SJSA1 (cell line): ENCODE measurements at regions not wholly inside any gene's neighbourhood (a gene's known extent, or its start where the extent isn't known, plus 50 kb on each side); places are given as distances from the start of the nearest gene placed in this dataset.

Experiments used
- DNase-seq, 2 experiments: peaks; one replicate each; pipeline ENCODE4 v3.0.0-alpha.2; 2015 to 2020; ENCODE audit warnings: low spot score in 2 of 2, low read depth in 1 of 2
- H3K27ac ChIP-seq: fragments of 250-450 bp; sonication (Bioruptor Pico); 2 replicates; pipeline ENCODE4 v1.5.1; 2020; ENCODE audit warnings: mild to moderate bottlenecking, moderate library complexity
- H3K27me3 ChIP-seq: fragments of 250-450 bp; sonication (Bioruptor Pico); replicated peaks from 2 replicates; pipeline ENCODE4 v1.5.1; 2020; ENCODE audit warnings: mild to moderate bottlenecking, moderate library complexity
- H3K36me3 ChIP-seq: fragments of 250-450 bp; sonication (Bioruptor Pico); 2 replicates; pipeline ENCODE4 v1.5.1; 2020; ENCODE audit warnings: mild to moderate bottlenecking
- H3K4me1 ChIP-seq: fragments of 250-450 bp; sonication (Bioruptor Pico); replicated peaks from 2 replicates; pipeline ENCODE4 v1.6.1; 2021; ENCODE audit warnings: mild to moderate bottlenecking
- H3K4me3 ChIP-seq: fragments of 250-450 bp; sonication (Bioruptor Pico); 2 replicates; pipeline ENCODE4 v1.5.1; 2020; ENCODE audit warnings: mild to moderate bottlenecking
- H3K9me3 ChIP-seq: fragments of 250-450 bp; sonication (Bioruptor Pico); replicated peaks from 2 replicates; pipeline ENCODE4 v1.5.1; 2020; ENCODE audit warnings: mild to moderate bottlenecking

DNA sequence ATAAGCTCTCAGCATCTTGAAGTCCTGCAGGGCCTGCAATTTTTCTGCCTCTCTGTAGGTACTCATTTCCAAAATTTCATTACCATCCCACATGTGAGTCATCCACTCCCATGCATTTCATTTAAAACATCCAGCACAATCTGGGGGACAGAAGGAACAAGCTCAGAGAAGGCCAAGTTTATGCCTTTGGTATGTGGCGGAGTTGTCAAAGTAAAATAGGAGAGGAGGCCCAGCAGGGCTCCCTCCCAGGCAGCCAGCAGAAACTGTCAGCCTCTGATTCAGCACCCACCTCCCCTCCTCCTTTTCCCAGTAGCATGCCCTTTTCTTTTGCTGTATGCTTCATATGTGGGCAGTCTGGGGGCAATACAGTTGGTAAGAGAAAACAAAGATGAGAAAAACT is 126.4 kb upstream of the ZNF366 start:
- H3K36me3 ChIP-seq: no peaks in the 10 kb centered on the region
- H3K4me1 ChIP-seq: peaks cover 31% of the 10 kb centered on the region
- 0 out of 2 replicates have a peak overlapping the region, but pooled peaks have one; percentile 3 for H3K27ac ChIP-seq
- 0 out of 2 replicates have a peak, but pooled peaks cover 2% of the 10 kb centered on the region for H3K9me3 ChIP-seq
- no peaks in the 10 kb centered on the region for H3K27me3 ChIP-seq
- peak; percentile 51 to 55 for DNase-seq
- H3K4me3 ChIP-seq: no peak overlapping the region

DNA sequence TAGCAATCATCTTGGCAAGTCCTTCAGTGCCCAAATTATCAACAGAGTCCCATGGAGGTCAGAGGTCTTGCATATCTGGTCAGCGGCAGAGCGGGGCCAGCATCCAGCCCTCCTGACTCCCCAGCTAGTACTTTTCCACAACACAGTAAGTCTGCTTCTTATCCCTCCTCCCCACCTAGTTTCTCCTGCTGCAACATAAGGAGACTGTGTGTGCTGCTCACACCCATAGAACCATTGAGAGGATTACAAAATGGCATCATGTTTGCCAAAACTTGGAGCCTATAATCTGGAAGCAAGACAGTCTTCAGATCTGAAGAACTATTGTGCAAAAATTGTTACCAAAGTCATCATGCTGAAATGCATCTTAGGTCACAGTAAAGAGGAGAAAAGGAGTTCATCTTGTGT is 125.8 kb upstream of the ZNF366 start:
- no peak overlapping the region for H3K4me3 ChIP-seq
- 0 out of 2 replicates have a peak, but pooled peaks cover 2% of the 10 kb centered on the region for H3K9me3 ChIP-seq
- DNase-seq: no peak
- no peaks in the 10 kb centered on the region for H3K36me3 ChIP-seq
- no peaks in the 10 kb centered on the region for H3K27me3 ChIP-seq
- peaks cover 36% of the 10 kb centered on the region for H3K4me1 ChIP-seq
- no peak overlapping the region for H3K27ac ChIP-seq

DNA sequence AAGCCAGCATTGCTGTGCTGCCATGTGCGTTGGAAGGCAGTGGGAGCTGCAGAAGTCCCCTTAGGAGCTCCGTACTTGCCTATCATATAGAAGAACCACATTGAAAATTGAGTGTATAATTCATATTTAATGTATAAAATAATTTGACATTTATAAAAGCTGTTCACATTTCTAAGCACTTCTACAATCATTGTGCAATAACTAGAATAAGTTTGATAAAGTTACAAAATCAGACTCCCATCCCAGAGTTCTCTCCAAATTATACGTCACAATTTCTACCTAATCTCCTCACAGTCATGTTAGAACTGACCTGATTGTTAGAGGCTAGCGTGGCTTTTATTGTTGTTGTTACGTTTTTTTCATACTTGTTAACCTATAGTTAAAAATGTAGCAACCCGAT is 123.5 kb upstream of the ZNF366 start:
- no peak overlapping the region for H3K27ac ChIP-seq
- DNase-seq: no peak
- H3K36me3 ChIP-seq: no peaks in the 10 kb centered on the region
- H3K4me3 ChIP-seq: no peak overlapping the region
- H3K27me3 ChIP-seq: no peaks in the 10 kb centered on the region
- 0 out of 2 replicates have a peak, but pooled peaks cover 2% of the 10 kb centered on the region for H3K9me3 ChIP-seq
- H3K4me1 ChIP-seq: peaks cover 42% of the 10 kb centered on the region

DNA sequence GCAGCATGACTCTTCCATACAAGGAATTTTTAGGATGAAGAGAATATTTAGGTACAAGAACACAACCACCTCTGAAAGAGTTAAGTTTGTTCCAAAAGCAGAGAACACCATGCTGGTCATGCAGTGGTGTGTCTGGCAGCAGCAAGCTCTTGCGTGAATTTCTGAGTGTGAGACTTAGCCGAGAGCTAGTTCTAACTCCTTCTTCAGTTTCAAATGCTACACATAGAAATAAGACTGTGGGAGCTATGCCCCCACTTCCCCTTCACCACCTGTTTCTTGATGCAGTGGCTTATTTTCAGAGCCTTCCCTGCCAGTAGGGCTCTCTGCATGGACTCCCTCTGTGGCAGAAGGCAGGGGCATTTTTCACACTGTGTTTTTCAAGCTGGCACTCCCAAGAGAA is 122.9 kb upstream of the ZNF366 start:
- H3K27me3 ChIP-seq: no peaks in the 10 kb centered on the region
- no peak overlapping the region for H3K4me3 ChIP-seq
- no peak overlapping the region for H3K27ac ChIP-seq
- DNase-seq: no peak
- peaks cover 43% of the 10 kb centered on the region for H3K4me1 ChIP-seq
- H3K36me3 ChIP-seq: no peaks in the 10 kb centered on the region
- 0 out of 2 replicates have a peak, but pooled peaks cover 2% of the 10 kb centered on the region for H3K9me3 ChIP-seq

DNA sequence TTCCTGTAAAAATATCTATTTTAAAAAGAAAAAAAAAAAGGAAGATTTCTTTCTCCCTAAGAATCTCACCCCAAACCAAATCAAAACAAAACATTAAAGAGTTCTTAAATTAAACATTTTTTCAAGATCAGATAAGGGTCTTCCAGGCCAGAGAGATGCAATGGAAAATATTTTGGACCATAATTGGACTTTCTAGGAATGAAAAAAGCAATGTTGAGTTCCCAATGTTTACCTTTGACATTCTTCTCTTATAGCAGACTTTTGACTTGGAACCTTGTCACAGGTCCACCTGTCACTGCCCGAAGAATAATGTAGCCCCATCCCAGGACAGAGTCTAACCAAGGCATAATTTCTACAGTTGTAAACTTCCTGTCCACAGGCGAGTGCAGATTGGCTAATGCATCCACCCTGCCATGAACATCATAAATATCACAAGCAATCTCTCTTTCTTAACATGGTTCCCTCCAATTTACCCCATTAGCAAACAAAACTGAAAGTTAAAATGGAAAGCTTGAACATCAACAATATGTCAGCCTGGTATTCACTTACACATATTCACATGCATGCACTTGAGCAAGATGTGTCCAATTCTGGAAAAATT is 121.7 kb upstream of the ZNF366 start:
- H3K36me3 ChIP-seq: no peaks in the 10 kb centered on the region
- DNase-seq: no peak
- H3K4me1 ChIP-seq: peaks cover 44% of the 10 kb centered on the region
- no peak overlapping the region for H3K4me3 ChIP-seq
- no peaks in the 10 kb centered on the region for H3K9me3 ChIP-seq
- H3K27me3 ChIP-seq: no peaks in the 10 kb centered on the region
- H3K27ac ChIP-seq: no peak overlapping the region

- H3K27me3 ChIP-seq: no peaks in the 10 kb centered on the region
- H3K4me3 ChIP-seq: no peak overlapping the region
- peak overlapping the region; percentile 40 for H3K27ac ChIP-seq
- no peak for DNase-seq
- H3K36me3 ChIP-seq: no peaks in the 10 kb centered on the region
- peaks cover 51% of the 10 kb centered on the region for H3K4me1 ChIP-seq
- no peaks in the 10 kb centered on the region for H3K9me3 ChIP-seq
Measured at GRCh38 chr5:72625332-72625731, 118.1 kb upstream of the ZNF366 start.

- no peaks in the 10 kb centered on the region for H3K36me3 ChIP-seq
- H3K27me3 ChIP-seq: no peaks in the 10 kb centered on the region
- H3K9me3 ChIP-seq: no peaks in the 10 kb centered on the region
- peaks cover 51% of the 10 kb centered on the region for H3K4me1 ChIP-seq
- no peak overlapping the region for H3K4me3 ChIP-seq
- H3K27ac ChIP-seq: peak overlapping the region; percentile 40
- peak; percentile 71 to 90 for DNase-seq
Measured at GRCh38 chr5:72624641-72625236, 117.5 kb upstream of the ZNF366 start.

DNA sequence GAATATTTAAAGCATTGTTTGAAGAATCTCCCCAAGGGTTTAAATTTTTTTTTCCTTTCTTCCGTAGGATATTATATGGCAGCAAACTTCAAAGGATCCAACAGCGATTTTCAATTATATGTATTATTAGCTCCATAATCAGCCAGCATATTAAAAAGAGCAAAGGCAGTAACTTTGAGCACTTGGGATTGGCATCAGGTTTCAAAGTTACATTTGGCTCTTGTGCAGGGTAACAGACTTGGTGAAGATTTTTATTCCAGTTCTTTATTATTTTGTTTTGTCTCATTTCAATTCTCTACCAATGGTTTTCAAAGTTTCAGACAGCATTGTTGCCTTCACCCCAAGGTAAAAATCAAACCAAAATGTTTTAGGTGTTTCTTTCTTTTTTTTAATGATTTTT is 116.7 kb upstream of the ZNF366 start:
- DNase-seq: no peak
- Histone ChIP-seq H3K4me1 (peaks cover 47% of the 10 kb centered on the region), H3K36me3 (no peaks in the 10 kb centered on the region), H3K27ac (peak overlapping the region; percentile 40), H3K4me3 (no peak overlapping the region), H3K27me3 (no peaks in the 10 kb centered on the region), H3K9me3 (no peaks in the 10 kb centered on the region)

GRCh38 chr5:72623323-72623722 is 116.1 kb upstream of the ZNF366 start:
- H3K4me3 ChIP-seq: no peak overlapping the region
- no peaks in the 10 kb centered on the region for H3K27me3 ChIP-seq
- no peak overlapping the region for H3K27ac ChIP-seq
- DNase-seq: no peak
- H3K4me1 ChIP-seq: peaks cover 41% of the 10 kb centered on the region
- H3K36me3 ChIP-seq: no peaks in the 10 kb centered on the region
- H3K9me3 ChIP-seq: no peaks in the 10 kb centered on the region

GRCh38 chr5:72622170-72622760 is 115.1 kb upstream of the ZNF366 start:
- DNase-seq: no peak

DNA sequence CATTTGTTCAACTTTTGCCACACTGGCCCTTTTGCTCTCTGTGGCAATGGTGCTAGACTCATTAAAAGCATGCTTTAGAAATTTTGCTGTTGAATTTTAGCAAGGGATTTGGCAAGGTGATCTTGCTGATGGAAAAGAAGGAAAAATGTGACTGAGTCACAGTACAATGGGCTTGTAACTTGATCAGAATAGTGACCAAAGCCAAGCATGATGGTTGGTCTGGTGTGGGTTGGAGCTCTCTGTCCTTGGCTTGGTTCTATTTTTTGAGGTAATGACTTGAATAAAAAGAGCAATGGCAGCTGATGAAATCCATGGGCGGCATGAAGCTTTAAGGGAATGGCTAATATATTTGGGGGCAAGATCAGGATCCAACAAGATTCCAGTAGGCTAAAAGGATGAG is 114.4 kb upstream of the ZNF366 start:
- no peaks in the 10 kb centered on the region for H3K9me3 ChIP-seq
- no peak for DNase-seq

More at GRCh38 chr5:72622170-72622760, 115.1 kb upstream of the ZNF366 start:
- Histone ChIP-seq H3K36me3 (no peaks in the 10 kb centered on the region), H3K9me3 (no peaks in the 10 kb centered on the region), H3K27me3 (no peaks in the 10 kb centered on the region), H3K4me1 (peaks cover 47% of the 10 kb centered on the region), H3K27ac (no peak overlapping the region), H3K4me3 (no peak overlapping the region)

GRCh38 chr5:72619677-72620076 is 112.5 kb upstream of the ZNF366 start:
- Histone ChIP-seq H3K27ac (no peak overlapping the region), H3K9me3 (no peaks in the 10 kb centered on the region), H3K36me3 (no peaks in the 10 kb centered on the region), H3K27me3 (no peaks in the 10 kb centered on the region), H3K4me3 (no peak overlapping the region), H3K4me1 (peaks cover 37% of the 10 kb centered on the region)
- no peak for DNase-seq

More for the DNA sequence above, 114.4 kb upstream of the ZNF366 start:
- Histone ChIP-seq H3K4me1 (peaks cover 54% of the 10 kb centered on the region), H3K27ac (no peak overlapping the region), H3K36me3 (no peaks in the 10 kb centered on the region), H3K4me3 (no peak overlapping the region), H3K27me3 (no peaks in the 10 kb centered on the region)

GRCh38 chr5:72619251-72619650 is 112.0 kb upstream of the ZNF366 start:
- Histone ChIP-seq H3K4me1 (peaks cover 35% of the 10 kb centered on the region), H3K36me3 (no peaks in the 10 kb centered on the region), H3K27ac (no peak overlapping the region), H3K27me3 (no peaks in the 10 kb centered on the region), H3K4me3 (no peak overlapping the region), H3K9me3 (no peaks in the 10 kb centered on the region)
- no peak for DNase-seq

DNA sequence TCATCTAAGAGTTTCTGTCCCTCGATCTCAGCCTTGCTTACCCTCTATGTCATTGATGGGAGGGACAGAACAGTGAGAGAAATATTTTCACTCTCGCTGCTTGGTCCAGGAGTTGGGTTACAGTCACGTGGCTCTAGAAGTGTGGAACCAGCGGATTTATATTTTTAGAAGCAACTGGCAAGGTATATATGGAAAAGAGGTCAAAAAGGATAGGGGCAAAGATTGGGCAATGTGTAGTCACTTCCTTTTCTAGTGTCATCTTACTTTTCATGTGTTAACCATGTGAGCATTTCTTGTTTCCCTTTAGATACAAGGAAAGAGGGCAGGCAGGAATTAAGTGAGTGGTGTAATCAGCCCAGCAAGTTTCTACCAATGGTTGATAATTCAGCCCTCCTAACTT is 111.5 kb upstream of the ZNF366 start:
- Histone ChIP-seq H3K27ac (no peak overlapping the region), H3K9me3 (no peaks in the 10 kb centered on the region), H3K27me3 (no peaks in the 10 kb centered on the region), H3K36me3 (no peaks in the 10 kb centered on the region), H3K4me1 (peaks cover 29% of the 10 kb centered on the region), H3K4me3 (no peak overlapping the region)
- no peak for DNase-seq
